GM18511 (cell line): ENCODE measurements at regions not wholly inside any gene's neighbourhood (a gene's known extent, or its start where the extent isn't known, plus 50 kb on each side); places are given as distances from the start of the nearest gene placed in this dataset.
"Not testable (repeated sequence)": the region's sequence is repeated elsewhere in the genome, so short reads cannot be mapped to it uniquely, and the experiment has no call there.

Experiments used
- ATAC-seq: cut with Tn5 transposase; IDR thresholded peaks from one replicate; pipeline ENCODE4 v1.9.1; 2021; ENCODE audit warnings: mild to moderate bottlenecking, moderate library complexity; ENCODE audit not compliant: unreplicated experiment

- ATAC-seq: no peak
Measured at GRCh38 chr4:158122501-158122900, 50.3 kb downstream of the GASK1B start.

- no peak for ATAC-seq
Measured at GRCh38 chr4:158121161-158121579, 51.7 kb downstream of the GASK1B start.

GRCh38 chr4:158120645-158121151 is 52.1 kb downstream of the GASK1B start:
- not testable (repeated sequence) for ATAC-seq

- ATAC-seq: no peak
Measured at GRCh38 chr4:158112611-158113010, 60.2 kb downstream of the GASK1B start.

- no peak for ATAC-seq
Measured at GRCh38 chr4:158111241-158111640, 61.6 kb downstream of the GASK1B start.

- ATAC-seq: no peak
Measured at GRCh38 chr4:158102904-158103303, 69.9 kb downstream of the GASK1B start.

GRCh38 chr4:158099686-158100085 is 73.1 kb downstream of the GASK1B start:
- ATAC-seq: no peak

- ATAC-seq: no peak
Measured at GRCh38 chr4:158098802-158099201, 74.0 kb downstream of the GASK1B start.

GRCh38 chr4:158094413-158095134 is 78.3 kb downstream of the GASK1B start:
- no peak for ATAC-seq

GRCh38 chr4:158090323-158090722 is 82.5 kb downstream of the GASK1B start:
- no peak for ATAC-seq

GRCh38 chr4:158089897-158090296 is 82.9 kb downstream of the GASK1B start:
- not testable (repeated sequence) for ATAC-seq

GRCh38 chr4:158080354-158080753 is 92.5 kb downstream of the GASK1B start:
- ATAC-seq: no peak

GRCh38 chr4:158079661-158080060 is 93.2 kb downstream of the GASK1B start:
- ATAC-seq: no peak

GRCh38 chr4:158077835-158078234 is 95.0 kb downstream of the GASK1B start:
- ATAC-seq: no peak

GRCh38 chr4:158074851-158075250 is 98.0 kb downstream of the GASK1B start:
- ATAC-seq: no peak

GRCh38 chr4:158071931-158072330 is 100.9 kb downstream of the GASK1B start:
- ATAC-seq: no peak

GRCh38 chr4:158068068-158068467 is 104.8 kb downstream of the GASK1B start:
- no peak for ATAC-seq

- ATAC-seq: no peak
Measured at GRCh38 chr4:158067646-158068045, 105.2 kb downstream of the GASK1B start.

GRCh38 chr4:158065603-158066002 is 107.2 kb downstream of the GASK1B start:
- ATAC-seq: no peak

GRCh38 chr4:158065176-158065575 is 107.6 kb downstream of the GASK1B start:
- ATAC-seq: no peak

GRCh38 chr4:158056689-158057245 is 116.1 kb downstream of the GASK1B start:
- ATAC-seq: no peak

GRCh38 chr4:158055668-158056067 is 117.2 kb downstream of the GASK1B start:
- no peak for ATAC-seq
